GM23338 (cell line): ENCODE measurements at regions not wholly inside any gene's neighbourhood (a gene's known extent, or its start where the extent isn't known, plus 50 kb on each side); places are given as distances from the start of the nearest gene placed in this dataset.

Experiments used
- ATAC-seq: fragments of 200-7000 bp; cut with Tn5 transposase; 3 replicates; pipeline ENCODE4 v1.9.1; 2020
- DNase-seq: peaks from one replicate; pipeline ENCODE4 v3.0.0-alpha.2; 2015; ENCODE audit warnings: low spot score
- H2AFZ ChIP-seq: fragments of 200-600 bp; sonication (generic); 2 replicates; pipeline ENCODE4 v1.8.0; 2016; ENCODE audit warnings: antibody characterized with exemption, mild to moderate bottlenecking, moderate library complexity
- H3F3A ChIP-seq: fragments of 200-600 bp; sonication (generic); replicated peaks from 2 replicates; pipeline ENCODE4 v1.8.0; 2017; ENCODE audit warnings: antibody characterized with exemption, mixed run types, low read depth
- H3K27ac ChIP-seq: fragments of 200-600 bp; sonication (generic); 2 replicates; pipeline ENCODE4 v1.6.1; 2016; ENCODE audit warnings: low read depth
- H3K27me3 ChIP-seq: fragments of 200-600 bp; sonication (generic); 2 replicates; pipeline ENCODE4 v1.8.0; 2016; ENCODE audit warnings: mild to moderate bottlenecking, mixed run types, moderate library complexity; ENCODE audit not compliant: insufficient read depth
- H3K36me3 ChIP-seq: fragments of 200-600 bp; sonication (generic); 2 replicates; pipeline ENCODE4 v1.8.0; 2016; ENCODE audit warnings: mild to moderate bottlenecking; ENCODE audit not compliant: insufficient read depth
- H3K4me1 ChIP-seq: fragments of 200-600 bp; sonication (generic); 2 replicates; pipeline ENCODE4 v1.8.0; 2016; ENCODE audit warnings: mild to moderate bottlenecking, moderate library complexity; ENCODE audit not compliant: insufficient read depth
- H3K4me2 ChIP-seq: fragments of 200-600 bp; sonication (generic); 2 replicates; pipeline ENCODE4 v1.7.1; 2017; ENCODE audit warnings: mixed run types
- H3K4me3 ChIP-seq: fragments of 200-600 bp; sonication (generic); 2 replicates; pipeline ENCODE4 v1.6.1; 2016; ENCODE audit warnings: mixed run types
- H3K79me2 ChIP-seq: fragments of 200-600 bp; sonication (generic); replicated peaks from 2 replicates; pipeline ENCODE4 v1.8.0; 2017; ENCODE audit warnings: mild to moderate bottlenecking; ENCODE audit not compliant: insufficient read depth
- H3K9me2 ChIP-seq: fragments of 200-600 bp; sonication (generic); 2 replicates; pipeline ENCODE4 v1.8.0; 2017; ENCODE audit not compliant: insufficient read depth
- H4K20me1 ChIP-seq: fragments of 200-600 bp; sonication (generic); replicated peaks from 2 replicates; pipeline ENCODE4 v1.8.0; 2017; ENCODE audit warnings: mild to moderate bottlenecking; ENCODE audit not compliant: insufficient read depth
- H3K27ac Mint-ChIP-seq: 2 replicates; pipeline ENCODE4 v1.8.0; 2020; ENCODE audit warnings: inconsistent platforms, mild to moderate bottlenecking, moderate library complexity, mixed read lengths
- H3K27me3 Mint-ChIP-seq: 3 replicates; pipeline ENCODE4 v1.8.0; 2022; ENCODE audit warnings: low read depth, mild to moderate bottlenecking, moderate library complexity, mixed read lengths, inconsistent platforms; ENCODE audit not compliant: insufficient read depth, poor library complexity
- H3K36me3 Mint-ChIP-seq: 3 replicates; pipeline ENCODE4 v1.8.0; 2021; ENCODE audit warnings: low read depth, mild to moderate bottlenecking, inconsistent platforms, moderate library complexity, mixed read lengths
- H3K4me1 Mint-ChIP-seq: 3 replicates; pipeline ENCODE4 v1.8.0; 2020; ENCODE audit warnings: mild to moderate bottlenecking, inconsistent platforms, mixed read lengths
- H3K4me3 Mint-ChIP-seq: 3 replicates; pipeline ENCODE4 v1.8.0; 2021; ENCODE audit warnings: moderate library complexity, mild to moderate bottlenecking, inconsistent platforms, mixed read lengths
- H3K9me3 Mint-ChIP-seq: 3 replicates; pipeline ENCODE4 v1.8.0; 2020; ENCODE audit warnings: moderate library complexity, mild to moderate bottlenecking, inconsistent platforms, mixed read lengths
- EZH2phosphoT487 ChIP-seq: fragments of 200-600 bp; sonication (generic); IDR thresholded peaks from one replicate; pipeline ENCODE4 v1.8.1; 2018; ENCODE audit warnings: antibody characterized with exemption; ENCODE audit not compliant: unreplicated experiment
- NANOG ChIP-seq: IDR thresholded peaks from 2 replicates; pipeline ENCODE4 v1.6.1; 2016; ENCODE audit warnings: antibody characterized with exemption, borderline replicate concordance
- REST ChIP-seq: IDR thresholded peaks from one replicate; pipeline ENCODE4 v1.6.1; 2018; ENCODE audit warnings: antibody characterized with exemption; ENCODE audit not compliant: unreplicated experiment
- ZNF462 ChIP-seq: fragments of 250-450 bp; sonication (Bioruptor Pico); IDR thresholded peaks from 2 replicates; pipeline ENCODE4 v1.5.0; 2020; ENCODE audit warnings: mild to moderate bottlenecking, moderate library complexity

GRCh38 chr11:112689851-112690250 lies 271.4 kb upstream of the NCAM1 start:
- peaks cover 12% of the 10 kb centered on the region for H3K9me2 ChIP-seq
- Mint-ChIP-seq H3K9me3 (peaks cover 4% of the 10 kb centered on the region), H3K27me3 (no peaks in the 10 kb centered on the region), H3K27ac (no peak overlapping the region), H3K36me3 (peaks cover 4% of the 10 kb centered on the region; the same call in 2 of the 3 replicates), H3K4me3 (no peak overlapping the region), H3K4me1 (peaks cover 4% of the 10 kb centered on the region)
- DNase-seq (no peak), ATAC-seq (no peak)
- TF ChIP-seq REST (no peak), ZNF462 (CRISPR knock-in tag) (no peak), NANOG (no peak), EZH2phosphoT487 (no peak)
- H4K20me1 ChIP-seq, result no peaks in the 10 kb centered on the region
- H3K4me3 ChIP-seq, result no peak overlapping the region
- no peaks in the 10 kb centered on the region for H3K27me3 ChIP-seq
- H3K4me2 ChIP-seq, result no peak overlapping the region
- H3K4me1 ChIP-seq, result no peaks in the 10 kb centered on the region
- no peaks in the 10 kb centered on the region for H3F3A ChIP-seq
- H3K79me2 ChIP-seq, result no peaks in the 10 kb centered on the region
- H2AFZ ChIP-seq, result no peak overlapping the region
- H3K36me3 ChIP-seq, result peaks cover 2% of the 10 kb centered on the region
- H3K27ac ChIP-seq, result no peak overlapping the region
